ENCODE measurements at regions not wholly inside any gene's neighbourhood (a gene's known extent, or its start where the extent isn't known, plus 50 kb on each side); places are given as distances from the start of the nearest gene placed in this dataset.

DNA sequence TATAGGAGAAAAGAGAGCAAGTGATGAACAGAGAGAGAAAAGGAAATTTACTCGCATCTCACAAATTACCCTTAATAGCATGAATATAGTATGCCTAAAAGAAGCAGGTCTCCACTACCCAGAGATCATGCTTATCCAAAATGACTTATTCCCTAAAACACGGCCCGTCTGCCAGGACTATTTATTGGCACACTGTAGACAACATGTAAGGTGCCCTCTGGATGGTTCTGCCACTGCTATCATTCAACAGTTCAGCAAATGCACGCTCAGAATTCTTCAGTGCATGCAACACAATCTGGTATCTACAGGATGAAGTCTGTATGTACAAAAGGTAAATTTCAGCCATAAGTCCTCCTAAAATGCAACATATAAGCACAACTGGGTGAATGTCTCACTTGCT, 465.8 kb downstream of the SHQ1 start:
- TF ChIP-seq POLR2A (IDR thresholded peaks at IDR 0.05) (no peak), CTCF (IDR thresholded peaks at IDR 0.05) (no peak), EP300 (IDR thresholded peaks at IDR 0.05) (no peak)
- H3K27me3 ChIP-seq = no peaks in the 10 kb centered on the region
- peaks cover 0 to 87% (median 42%) of the 10 kb centered on the region in 4 donors for H3K4me1 ChIP-seq
- DNase-seq (ENCODE audit: low spot score in 2 of 2) = no peak
- no peak overlapping the region for H3K4me3 ChIP-seq
- no peaks in the 10 kb centered on the region for H3K9me3 ChIP-seq
- peaks cover 0 to 10% (median 0%) of the 10 kb centered on the region in 3 donors for H3K36me3 ChIP-seq
- 92 to 96% methylated on average over 4 of the region's 4 CpGs for WGBS, 2 donors
- no peak overlapping the region for H3K27ac ChIP-seq

GRCh38 chr3:72381584-72381983, 466.7 kb downstream of the SHQ1 start:
- peaks cover 0 to 10% (median 0%) of the 10 kb centered on the region in 3 donors for H3K36me3 ChIP-seq
- 89 to 91% methylated on average over 6 of the region's 6 CpGs for WGBS, 2 donors
- no peak overlapping the region for H3K4me3 ChIP-seq
- peaks cover 0 to 79% (median 40%) of the 10 kb centered on the region in 4 donors for H3K4me1 ChIP-seq
- no peak for DNase-seq (ENCODE audit: low spot score in 2 of 2)
- H3K9me3 ChIP-seq = no peaks in the 10 kb centered on the region
- H3K27ac ChIP-seq = peak overlapping the region in 1 of 4 donors; percentile 83
- H3K27me3 ChIP-seq = no peaks in the 10 kb centered on the region
- TF ChIP-seq CTCF (IDR thresholded peaks at IDR 0.05) (no peak), POLR2A (IDR thresholded peaks at IDR 0.05) (no peak), EP300 (IDR thresholded peaks at IDR 0.05) (no peak)

- no peak for DNase-seq (ENCODE audit: low spot score in 2 of 2)
- H3K36me3 ChIP-seq = peaks cover 0 to 10% (median 0%) of the 10 kb centered on the region in 3 donors
Observed at GRCh38 chr3:72380711-72381493, 467.3 kb downstream of the SHQ1 start.

GRCh38 chr3:72380193-72380592, 468.1 kb downstream of the SHQ1 start:
- peak overlapping the region in 3 of 4 donors; percentile 5 to 83 (median 60) for H3K27ac ChIP-seq

More at GRCh38 chr3:72380711-72381493, 467.3 kb downstream of the SHQ1 start:
- Histone ChIP-seq H3K27ac (peak overlapping the region in 3 of 4 donors; percentile 5 to 83 (median 60)), H3K27me3 (no peaks in the 10 kb centered on the region), H3K4me1 (peaks cover 0 to 77% (median 39%) of the 10 kb centered on the region in 4 donors), H3K9me3 (no peaks in the 10 kb centered on the region), H3K4me3 (no peak overlapping the region)
- TF ChIP-seq POLR2A (IDR thresholded peaks at IDR 0.05) (no peak), CTCF (IDR thresholded peaks at IDR 0.05) (no peak)
- WGBS, 2 donors = 93 to 94% methylated on average over 8 of the region's 8 CpGs

More at GRCh38 chr3:72380193-72380592, 468.1 kb downstream of the SHQ1 start:
- WGBS, 2 donors = 40 to 42% methylated on average over 4 of the region's 4 CpGs
- no peak for DNase-seq (ENCODE audit: low spot score in 2 of 2)
- Histone ChIP-seq H3K27me3 (no peaks in the 10 kb centered on the region), H3K4me1 (peaks cover 0 to 72% (median 38%) of the 10 kb centered on the region in 4 donors), H3K9me3 (no peaks in the 10 kb centered on the region), H3K4me3 (no peak overlapping the region), H3K36me3 (peaks cover 0 to 10% (median 0%) of the 10 kb centered on the region in 3 donors)
- TF ChIP-seq POLR2A (IDR thresholded peaks at IDR 0.05) = no peak
- no peak for TF ChIP-seq EP300 (IDR thresholded peaks at IDR 0.05)
- no peak for TF ChIP-seq CTCF (IDR thresholded peaks at IDR 0.05)
